PFSK-1 (cell line): ENCODE measurements at regions not wholly inside any gene's neighbourhood (a gene's known extent, or its start where the extent isn't known, plus 50 kb on each side); places are given as distances from the start of the nearest gene placed in this dataset.

Experiments
- FOXP2 ChIP-seq: optimal IDR thresholded peaks from 2 replicates; pipeline ENCODE3; 2011; ENCODE audit warnings: borderline replicate concordance, control low read depth, inconsistent platforms; ENCODE audit not compliant: insufficient read depth; ENCODE audit errors: extremely low read length, extremely low read depth
- POLR2AphosphoS5 ChIP-seq: IDR thresholded peaks from 2 replicates; pipeline ENCODE4 v1.6.1; 2012; ENCODE audit warnings: low read depth, mild to moderate bottlenecking, control low read depth, low read length, moderate library complexity
- SIN3A ChIP-seq: IDR thresholded peaks from 2 replicates; pipeline ENCODE4 v1.6.1; 2012; ENCODE audit warnings: mild to moderate bottlenecking, low read length, moderate library complexity, borderline replicate concordance; ENCODE audit not compliant: insufficient read depth
- TAF1 ChIP-seq: IDR thresholded peaks from 2 replicates; pipeline ENCODE4 v1.6.1; 2012; ENCODE audit warnings: low read length, control low read depth, borderline replicate concordance; ENCODE audit not compliant: insufficient read depth
- TF ChIP-seq, protein P1 (sequence below), 2 experiments: IDR thresholded peaks; 2 replicates each; pipeline versions ENCODE4 v1.6.1 to v1.8.0; 2011 to 2012; ENCODE audit warnings: low read depth in 2 of 2, low read length in 2 of 2, control low read depth in 1 of 2, inconsistent platforms in 1 of 2, mild to moderate bottlenecking in 1 of 2, moderate library complexity in 1 of 2; ENCODE audit not compliant: insufficient read depth in 1 of 2

DNA sequence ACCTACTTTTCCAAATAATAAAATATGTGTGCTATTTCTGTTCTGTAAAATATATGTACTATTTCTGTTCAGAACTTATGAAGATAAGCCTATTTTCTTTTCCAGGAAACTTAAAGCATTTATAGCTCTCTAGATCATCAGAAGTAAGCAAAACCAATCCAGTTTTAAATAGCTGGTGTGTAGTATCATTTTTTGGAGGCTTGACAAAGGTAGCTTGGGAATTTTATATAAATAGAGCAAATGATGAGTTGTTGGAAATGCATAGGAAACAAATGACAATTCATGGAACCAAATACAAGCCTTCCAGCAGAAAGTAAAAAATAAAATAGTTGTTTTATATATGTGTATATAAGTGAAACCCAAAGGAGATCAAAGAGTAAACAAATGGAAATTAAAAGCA, 1038.1 kb upstream of the ARRDC3 start:
- TF ChIP-seq POLR2AphosphoS5 (no peak), SIN3A (no peak), FOXP2 (no peak), TAF1 (no peak)
- TF ChIP-seq, protein P1, sequence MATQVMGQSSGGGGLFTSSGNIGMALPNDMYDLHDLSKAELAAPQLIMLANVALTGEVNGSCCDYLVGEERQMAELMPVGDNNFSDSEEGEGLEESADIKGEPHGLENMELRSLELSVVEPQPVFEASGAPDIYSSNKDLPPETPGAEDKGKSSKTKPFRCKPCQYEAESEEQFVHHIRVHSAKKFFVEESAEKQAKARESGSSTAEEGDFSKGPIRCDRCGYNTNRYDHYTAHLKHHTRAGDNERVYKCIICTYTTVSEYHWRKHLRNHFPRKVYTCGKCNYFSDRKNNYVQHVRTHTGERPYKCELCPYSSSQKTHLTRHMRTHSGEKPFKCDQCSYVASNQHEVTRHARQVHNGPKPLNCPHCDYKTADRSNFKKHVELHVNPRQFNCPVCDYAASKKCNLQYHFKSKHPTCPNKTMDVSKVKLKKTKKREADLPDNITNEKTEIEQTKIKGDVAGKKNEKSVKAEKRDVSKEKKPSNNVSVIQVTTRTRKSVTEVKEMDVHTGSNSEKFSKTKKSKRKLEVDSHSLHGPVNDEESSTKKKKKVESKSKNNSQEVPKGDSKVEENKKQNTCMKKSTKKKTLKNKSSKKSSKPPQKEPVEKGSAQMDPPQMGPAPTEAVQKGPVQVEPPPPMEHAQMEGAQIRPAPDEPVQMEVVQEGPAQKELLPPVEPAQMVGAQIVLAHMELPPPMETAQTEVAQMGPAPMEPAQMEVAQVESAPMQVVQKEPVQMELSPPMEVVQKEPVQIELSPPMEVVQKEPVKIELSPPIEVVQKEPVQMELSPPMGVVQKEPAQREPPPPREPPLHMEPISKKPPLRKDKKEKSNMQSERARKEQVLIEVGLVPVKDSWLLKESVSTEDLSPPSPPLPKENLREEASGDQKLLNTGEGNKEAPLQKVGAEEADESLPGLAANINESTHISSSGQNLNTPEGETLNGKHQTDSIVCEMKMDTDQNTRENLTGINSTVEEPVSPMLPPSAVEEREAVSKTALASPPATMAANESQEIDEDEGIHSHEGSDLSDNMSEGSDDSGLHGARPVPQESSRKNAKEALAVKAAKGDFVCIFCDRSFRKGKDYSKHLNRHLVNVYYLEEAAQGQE (IDR thresholded peaks at IDR 0.05; ENCODE audit: insufficient read depth in 1 of 2, low read depth in 2 of 2, low read length in 2 of 2): no peak

DNA sequence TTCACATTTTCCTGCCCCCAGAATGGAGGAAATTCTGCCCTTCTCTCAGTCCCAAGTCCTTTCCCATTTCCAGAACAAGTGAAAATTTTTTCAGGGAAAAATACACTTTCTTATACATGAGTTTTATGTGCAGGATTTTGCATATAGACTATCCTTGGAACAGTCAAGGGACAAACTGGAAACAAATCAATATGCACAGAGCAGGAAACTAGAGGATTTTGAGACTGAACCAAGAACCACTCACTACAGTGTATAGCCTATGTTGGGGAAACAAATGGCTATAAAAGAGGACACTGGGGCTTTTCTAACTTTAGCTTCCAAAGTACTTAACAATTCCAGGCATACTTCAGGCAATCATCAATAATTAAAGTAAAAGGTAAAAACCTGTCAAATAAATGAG, 1036.1 kb upstream of the ARRDC3 start:
- TF ChIP-seq POLR2AphosphoS5: no peak
- no peak for TF ChIP-seq SIN3A
- TF ChIP-seq TAF1: no peak
- TF ChIP-seq, protein P1 (IDR thresholded peaks at IDR 0.05; ENCODE audit: insufficient read depth in 1 of 2, low read depth in 2 of 2, low read length in 2 of 2): no peak
- no peak for TF ChIP-seq FOXP2

DNA sequence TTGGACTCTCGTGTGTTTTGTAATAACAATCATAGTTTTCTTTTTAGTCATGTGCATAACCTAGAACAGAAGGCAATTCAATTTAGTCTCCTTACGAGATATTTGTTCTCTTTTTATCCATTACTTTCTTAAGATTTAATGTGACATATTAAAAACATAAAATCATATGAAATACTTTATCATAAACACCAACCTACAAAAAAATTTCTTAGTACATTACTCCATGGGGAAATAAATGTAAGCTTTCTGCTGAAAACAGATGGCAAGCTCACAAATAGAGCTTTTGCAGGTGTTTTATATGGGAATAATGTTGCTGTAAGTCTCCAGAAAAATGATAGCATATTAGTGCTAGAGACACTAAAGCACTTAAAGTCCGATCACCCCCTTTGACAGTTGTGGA, 1035.2 kb upstream of the ARRDC3 start:
- TF ChIP-seq, protein P1 (IDR thresholded peaks at IDR 0.05; ENCODE audit: insufficient read depth in 1 of 2, low read depth in 2 of 2, low read length in 2 of 2): no peak
- TF ChIP-seq POLR2AphosphoS5 (no peak), SIN3A (no peak), FOXP2 (no peak), TAF1 (no peak)

DNA sequence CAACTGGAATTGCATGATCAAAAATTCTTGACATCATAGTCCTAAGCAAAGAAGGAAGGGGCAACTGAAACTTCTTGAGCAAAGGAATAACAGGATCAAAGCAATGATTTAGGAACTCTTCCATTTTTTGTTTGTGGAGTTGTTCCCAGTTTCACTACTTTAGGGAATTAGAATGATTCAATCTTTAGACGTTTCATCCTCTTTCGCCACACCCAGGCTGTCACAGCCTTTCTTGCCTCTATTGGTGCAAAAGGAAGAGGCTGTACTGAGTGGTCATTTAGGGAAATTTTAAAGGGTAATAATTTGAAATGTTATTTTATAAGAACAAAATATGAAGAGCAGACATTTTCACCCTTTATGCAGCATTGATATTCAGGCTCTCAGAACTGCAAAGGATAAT, 1026.0 kb upstream of the ARRDC3 start:
- TF ChIP-seq, protein P1 (IDR thresholded peaks at IDR 0.05; ENCODE audit: insufficient read depth in 1 of 2, low read depth in 2 of 2, low read length in 2 of 2): no peak
- TF ChIP-seq TAF1 (no peak), FOXP2 (no peak), SIN3A (no peak), POLR2AphosphoS5 (no peak)

DNA sequence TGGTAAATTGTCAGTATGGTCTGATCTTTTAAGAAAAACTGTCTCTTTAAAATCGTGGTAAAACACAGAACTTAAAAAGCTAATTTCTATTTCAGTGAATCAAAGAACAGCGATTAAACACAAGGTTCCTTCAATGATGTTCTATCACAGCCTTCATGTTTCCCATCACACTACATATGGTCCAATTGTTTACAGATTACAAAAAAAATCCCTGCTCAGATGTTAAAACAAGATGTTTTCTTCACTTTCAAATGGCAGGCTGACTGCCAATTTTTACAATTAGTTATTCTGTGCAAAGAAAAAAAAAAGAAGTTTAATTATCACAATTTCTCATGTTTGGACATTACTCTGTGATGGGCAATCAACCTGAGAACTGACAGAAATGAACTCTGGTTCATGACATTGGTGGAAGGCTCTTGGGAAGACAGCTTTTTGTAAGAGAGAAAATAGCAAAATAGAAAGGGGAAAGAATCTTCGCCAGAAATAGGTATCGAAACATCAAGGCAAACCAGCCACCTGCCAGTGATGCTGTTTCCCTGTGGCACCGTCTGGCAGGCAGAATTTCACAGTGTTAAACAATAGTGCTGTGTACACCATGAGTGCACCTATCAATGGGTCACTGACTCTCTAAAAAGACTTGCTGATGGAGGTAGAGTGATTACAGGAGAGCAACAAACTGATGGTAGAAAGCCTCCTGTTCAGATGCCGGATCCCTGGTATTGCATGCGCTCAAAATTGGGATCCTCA, 1020.0 kb upstream of the ARRDC3 start:
- TF ChIP-seq, protein P1 (IDR thresholded peaks at IDR 0.05; ENCODE audit: insufficient read depth in 1 of 2, low read depth in 2 of 2, low read length in 2 of 2): no peak
- TF ChIP-seq TAF1 (no peak), SIN3A (no peak), POLR2AphosphoS5 (no peak), FOXP2 (no peak)
